ENCODE measurements at regions not wholly inside any gene's neighbourhood (a gene's known extent, or its start where the extent isn't known, plus 50 kb on each side); places are given as distances from the start of the nearest gene placed in this dataset.

DNA sequence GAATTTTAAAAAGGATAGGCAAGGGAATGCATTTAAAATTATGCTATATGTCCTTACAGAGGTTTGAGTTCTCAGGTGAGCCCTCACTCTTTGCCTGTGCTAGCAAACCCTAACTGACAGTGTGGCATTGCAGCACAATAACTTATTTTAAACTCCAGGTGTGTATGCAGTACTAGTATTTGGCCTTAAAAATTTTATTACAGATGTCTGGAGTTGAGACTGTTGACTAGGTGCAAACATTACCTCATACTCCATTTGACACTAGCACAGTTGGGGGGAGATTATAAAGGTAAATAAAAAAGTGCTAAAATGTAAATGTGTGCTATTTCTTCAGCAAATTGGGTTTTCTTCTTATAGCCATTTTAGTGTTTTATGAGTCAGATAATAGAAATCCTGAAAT, 407.7 kb downstream of the SH3GL2 start:
- FAIRE-seq (no peak), ATAC-seq (no peak), DNase-seq (ENCODE audit: low read depth in 1 of 2, low spot score in 1 of 2) (no peak)
- TF ChIP-seq, protein P1, sequence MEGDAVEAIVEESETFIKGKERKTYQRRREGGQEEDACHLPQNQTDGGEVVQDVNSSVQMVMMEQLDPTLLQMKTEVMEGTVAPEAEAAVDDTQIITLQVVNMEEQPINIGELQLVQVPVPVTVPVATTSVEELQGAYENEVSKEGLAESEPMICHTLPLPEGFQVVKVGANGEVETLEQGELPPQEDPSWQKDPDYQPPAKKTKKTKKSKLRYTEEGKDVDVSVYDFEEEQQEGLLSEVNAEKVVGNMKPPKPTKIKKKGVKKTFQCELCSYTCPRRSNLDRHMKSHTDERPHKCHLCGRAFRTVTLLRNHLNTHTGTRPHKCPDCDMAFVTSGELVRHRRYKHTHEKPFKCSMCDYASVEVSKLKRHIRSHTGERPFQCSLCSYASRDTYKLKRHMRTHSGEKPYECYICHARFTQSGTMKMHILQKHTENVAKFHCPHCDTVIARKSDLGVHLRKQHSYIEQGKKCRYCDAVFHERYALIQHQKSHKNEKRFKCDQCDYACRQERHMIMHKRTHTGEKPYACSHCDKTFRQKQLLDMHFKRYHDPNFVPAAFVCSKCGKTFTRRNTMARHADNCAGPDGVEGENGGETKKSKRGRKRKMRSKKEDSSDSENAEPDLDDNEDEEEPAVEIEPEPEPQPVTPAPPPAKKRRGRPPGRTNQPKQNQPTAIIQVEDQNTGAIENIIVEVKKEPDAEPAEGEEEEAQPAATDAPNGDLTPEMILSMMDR (IDR thresholded peaks at IDR 0.05), result no peak
- TF ChIP-seq KDM1A (IDR thresholded peaks at IDR 0.05; ENCODE audit: low read depth), result no peak
- no peak for TF ChIP-seq BCL3 (IDR thresholded peaks at IDR 0.05)
- no peak for TF ChIP-seq USF2 (IDR thresholded peaks at IDR 0.05)
- no peak for TF ChIP-seq HEYL (CRISPR knock-in tag; IDR thresholded peaks at IDR 0.05)
- TF ChIP-seq NPAS2 (CRISPR knock-in tag; IDR thresholded peaks at IDR 0.05; ENCODE audit: borderline replicate concordance), result no peak
- TF ChIP-seq HOXA7 (CRISPR knock-in tag; IDR thresholded peaks at IDR 0.05), result no peak
- no peak for TF ChIP-seq E2F6 (IDR thresholded peaks at IDR 0.05; ENCODE audit: borderline replicate concordance, low read depth)
- no peak for TF ChIP-seq TP53 (CRISPR knock-in tag; IDR thresholded peaks at IDR 0.05)
- no peak for TF ChIP-seq HOXB13 (CRISPR knock-in tag; IDR thresholded peaks at IDR 0.05; ENCODE audit: low read depth)
- no peak for TF ChIP-seq EP300 (IDR thresholded peaks at IDR 0.05)
- no peak for TF ChIP-seq REST (IDR thresholded peaks at IDR 0.05)
- no peak for TF ChIP-seq PHF8 (IDR thresholded peaks at IDR 0.05; ENCODE audit: borderline replicate concordance, low read depth)
- TF ChIP-seq, protein P2, sequence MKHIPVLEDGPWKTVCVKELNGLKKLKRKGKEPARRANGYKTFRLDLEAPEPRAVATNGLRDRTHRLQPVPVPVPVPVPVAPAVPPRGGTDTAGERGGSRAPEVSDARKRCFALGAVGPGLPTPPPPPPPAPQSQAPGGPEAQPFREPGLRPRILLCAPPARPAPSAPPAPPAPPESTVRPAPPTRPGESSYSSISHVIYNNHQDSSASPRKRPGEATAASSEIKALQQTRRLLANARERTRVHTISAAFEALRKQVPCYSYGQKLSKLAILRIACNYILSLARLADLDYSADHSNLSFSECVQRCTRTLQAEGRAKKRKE (CRISPR knock-in tag; IDR thresholded peaks at IDR 0.05; ENCODE audit: low read depth), result no peak
- ChIA-PET POLR2A (no interaction called here), CTCF (no interaction called here)
- Histone ChIP-seq H3K9me3 (no peaks in the 10 kb centered on the region), H3K4me3 (no peak overlapping the region), H3K4me2 (no peak overlapping the region), H3K27ac (no peak overlapping the region), H3K4me1 (no peaks in the 10 kb centered on the region)

- WGBS (ENCODE audit: missing lambda C conversion rate), result under 1% methylated on average over 5 of the region's 5 CpGs
- no peak overlapping the region for H3K27ac ChIP-seq
- DNase-seq (ENCODE audit: low read depth in 1 of 2, low spot score in 1 of 2) (no peak), ATAC-seq (no peak), FAIRE-seq (no peak)
- TF ChIP-seq MAFK (IDR thresholded peaks at IDR 0.05; ENCODE audit: partially characterized antibody) (no peak), EHMT2 (IDR thresholded peaks at IDR 0.05; ENCODE audit: low read depth) (no peak), E2F6 (IDR thresholded peaks at IDR 0.05; ENCODE audit: borderline replicate concordance, low read depth) (no peak), JUNB (IDR thresholded peaks at IDR 0.05) (no peak), MAX (IDR thresholded peaks at IDR 0.05) (no peak), NPAS2 (CRISPR knock-in tag; IDR thresholded peaks at IDR 0.05; ENCODE audit: borderline replicate concordance) (no peak), ESRRA (IDR thresholded peaks at IDR 0.05; ENCODE audit: borderline replicate concordance, low read length) (no peak), GATA3 (IDR thresholded peaks at IDR 0.05; ENCODE audit: borderline replicate concordance) (no peak), JUN (IDR thresholded peaks at IDR 0.05) (no peak), HOXA7 (CRISPR knock-in tag; IDR thresholded peaks at IDR 0.05) (no peak), PHF8 (IDR thresholded peaks at IDR 0.05; ENCODE audit: borderline replicate concordance, low read depth) (no peak), PBX3 (IDR thresholded peaks at IDR 0.05) (no peak), HOXB13 (CRISPR knock-in tag; IDR thresholded peaks at IDR 0.05; ENCODE audit: low read depth) (no peak)
- ChIA-PET POLR2A (no interaction called here), CTCF (no interaction called here)
- H3K4me2 ChIP-seq, result no peak overlapping the region
- H3K4me3 ChIP-seq, result no peak overlapping the region
- no peaks in the 10 kb centered on the region for H3K9me3 ChIP-seq
- H3K4me1 ChIP-seq, result no peaks in the 10 kb centered on the region
Observed at GRCh38 chr9:17987189-17987588, 408.3 kb downstream of the SH3GL2 start.

All from A549 (cell line).